B cell (primary cell): ENCODE measurements at regions not wholly inside any gene's neighbourhood (a gene's known extent, or its start where the extent isn't known, plus 50 kb on each side); places are given as distances from the start of the nearest gene placed in this dataset.

ENCODE experiments used
- ATAC-seq: fragments of 200-7000 bp; cut with Tn5 transposase; one replicate; pipeline ENCODE4 v1.10.0; 2021; ENCODE audit warnings: low read depth, mild to moderate bottlenecking, moderate number of reproducible peaks, moderate library complexity
- CTCF ChIA-PET: fragments of 350-600 bp; sonication (Branson Sonifier 250); formaldehyde crosslinking; loops from one replicate; lab custom pipeline; 2021; ENCODE audit warnings: antibody characterized with exemption, inconsistent platforms; lab: Charles Lee
- POLR2A ChIA-PET: fragments of 350-600 bp; sonication (Branson Sonifier 250); formaldehyde crosslinking; loops from one replicate; lab custom pipeline; 2021; ENCODE audit warnings: antibody characterized with exemption; lab: Charles Lee
- DNase-seq: peaks from one replicate; pipeline ENCODE4 v3.0.0; 2013
- H2AFZ ChIP-seq: 2 replicates; pipeline ENCODE4 v1.6.1; 2012; ENCODE audit warnings: mild to moderate bottlenecking, low read depth, low read length; ENCODE audit not compliant: insufficient read depth, poor library complexity, severe bottlenecking
- H3K27ac ChIP-seq, 2 donors: 1 replicate in 1 of 2; 2 replicates in 1 of 2; pipeline ENCODE4 v1.5.1; 2012 to 2013; ENCODE audit warnings: low read length in 2 of 2, mild to moderate bottlenecking in 2 of 2, moderate library complexity in 1 of 2
- H3K27me3 ChIP-seq, 4 experiments: fragments of 200-600 bp in 1 of 4; sonication (generic) in 1 of 4; replicated peaks in 1 of 4; 1 replicate in 2 of 4; 2 replicates in 2 of 4; pipeline versions ENCODE4 v1.6.1 to v1.7.0; 2013 to 2016; ENCODE audit warnings: low read length in 3 of 4, mild to moderate bottlenecking in 2 of 4, mixed read lengths in 1 of 4, moderate library complexity in 1 of 4; ENCODE audit not compliant: insufficient read depth in 4 of 4, control insufficient read depth in 3 of 4; ENCODE audit errors: control extremely low read depth in 1 of 4
- H3K36me3 ChIP-seq, 2 experiments: replicated peaks in 1 of 2; 1 replicate in 1 of 2; 2 replicates in 1 of 2; pipeline versions ENCODE4 v1.6.1 to v1.7.1; 2013; ENCODE audit warnings: low read length in 1 of 2; ENCODE audit not compliant: insufficient read depth in 2 of 2, control insufficient read depth in 1 of 2; ENCODE audit errors: control extremely low read depth in 1 of 2, extremely low read depth in 1 of 2
- H3K4me1 ChIP-seq, 2 donors: fragments of 200-600 bp in 1 of 2; sonication (generic) in 1 of 2; 1 replicate in 1 of 2; 2 replicates in 1 of 2; pipeline versions ENCODE4 v1.5.1 to v1.6.1; 2013 to 2017; ENCODE audit warnings: low read length in 2 of 2; ENCODE audit not compliant: control insufficient read depth in 2 of 2, insufficient read depth in 2 of 2
- H3K4me2 ChIP-seq: replicated peaks from 2 replicates; pipeline ENCODE3; 2012; ENCODE audit warnings: mild to moderate bottlenecking, low read depth, low read length; ENCODE audit not compliant: poor library complexity, severe bottlenecking
- H3K4me3 ChIP-seq, 5 experiments: fragments of 200-600 bp in 1 of 5; sonication (generic) in 1 of 5; 1 replicate in 3 of 5; 2 replicates in 2 of 5; pipeline versions ENCODE4 v1.5.1 to v1.7.0; 2011 to 2016; ENCODE audit warnings: low read length in 4 of 5, mild to moderate bottlenecking in 4 of 5, low read depth in 2 of 5, control low read depth in 1 of 5, moderate library complexity in 1 of 5; ENCODE audit not compliant: insufficient read depth in 1 of 5; ENCODE audit errors: control extremely low read depth in 1 of 5, extremely low read depth in 1 of 5
- H3K79me2 ChIP-seq: fragments of 200-600 bp; sonication (generic); one replicate; pipeline ENCODE4 v1.6.0; 2016; ENCODE audit warnings: low read length; ENCODE audit not compliant: control insufficient read depth, insufficient read depth
- H3K9ac ChIP-seq: fragments of 200-600 bp; sonication (generic); 2 replicates; pipeline ENCODE4 v1.6.1; 2017; ENCODE audit warnings: mild to moderate bottlenecking, low read length, moderate library complexity
- H3K9me3 ChIP-seq, 3 donors: one replicate each; pipeline versions ENCODE4 v1.6.1 to v1.7.1; 2013; ENCODE audit warnings: low read length in 2 of 3; ENCODE audit not compliant: control insufficient read depth in 2 of 3, insufficient read depth in 1 of 3; ENCODE audit errors: control extremely low read depth in 1 of 3
- H4K20me1 ChIP-seq: 2 replicates; pipeline ENCODE4 v1.6.0; 2012; ENCODE audit warnings: mild to moderate bottlenecking, low read length; ENCODE audit not compliant: insufficient read depth, control insufficient read depth, poor library complexity, severe bottlenecking
- H3K27ac Mint-ChIP-seq: one replicate; pipeline ENCODE4 v1.8.0; 2021; ENCODE audit warnings: mixed read lengths
- H3K27me3 Mint-ChIP-seq: one replicate; pipeline ENCODE4 v1.8.0; 2021; ENCODE audit warnings: mixed read lengths
- H3K4me1 Mint-ChIP-seq: one replicate; pipeline ENCODE4 v1.8.0; 2021; ENCODE audit warnings: mixed read lengths
- H3K4me3 Mint-ChIP-seq: one replicate; pipeline ENCODE4 v1.8.0; 2021; ENCODE audit warnings: mixed read lengths
- H3K9me3 Mint-ChIP-seq: one replicate; pipeline ENCODE4 v1.8.0; 2022; ENCODE audit warnings: mixed read lengths; ENCODE audit not compliant: insufficient read depth
- EZH2 ChIP-seq: IDR thresholded peaks from 2 replicates; pipeline ENCODE4 v1.6.1; 2012; ENCODE audit warnings: borderline replicate concordance, low read depth, mild to moderate bottlenecking, moderate library complexity, low read length; ENCODE audit not compliant: insufficient read depth, poor library complexity, severe bottlenecking
- WGBS: methylation state at CpG from one replicate; pipeline ENCODE4 v1.1.5; 2013; ENCODE audit warnings: missing lambda C conversion rate; ENCODE audit not compliant: insufficient coverage; 5-methylcytosine and 5-hydroxymethylcytosine counted together
- intact Hi-C: fragments of 100-400 bp; cut with micrococcal nuclease; formaldehyde crosslinking; loops from one replicate; pipeline ENCODE4 v1.10.0; 2022
- TF ChIP-seq, protein P1 (sequence below): fragments of 200-600 bp; IDR thresholded peaks from one replicate; pipeline ENCODE4 v1.8.0; 2022; ENCODE audit warnings: antibody characterized with exemption, mild to moderate bottlenecking

- Histone ChIP-seq H3K9ac (no peak overlapping the region), H3K4me1 (peaks cover 0 to 7% of the 10 kb centered on the region in 2 donors), H3K27me3 (no peaks in the 10 kb centered on the region), H3K79me2 (no peaks in the 10 kb centered on the region), H3K4me2 (no peak overlapping the region), H2AFZ (no peak overlapping the region), H3K9me3 (no peaks in the 10 kb centered on the region), H3K27ac (no peak overlapping the region), H4K20me1 (no peaks in the 10 kb centered on the region), H3K36me3 (no peaks in the 10 kb centered on the region), H3K4me3 (no peak overlapping the region)
- Mint-ChIP-seq H3K27ac (no peak overlapping the region), H3K9me3 (no peaks in the 10 kb centered on the region), H3K27me3 (no peaks in the 10 kb centered on the region), H3K4me3 (no peak overlapping the region), H3K4me1 (peaks cover 13% of the 10 kb centered on the region)
- CTCF ChIA-PET: no interaction called here
- no peak for ATAC-seq
- POLR2A ChIA-PET: no interaction called here
- no CpG with 5 or more reads among the region's 3 CpGs for WGBS
- intact Hi-C loops: no loop called here
- TF ChIP-seq, protein P1, sequence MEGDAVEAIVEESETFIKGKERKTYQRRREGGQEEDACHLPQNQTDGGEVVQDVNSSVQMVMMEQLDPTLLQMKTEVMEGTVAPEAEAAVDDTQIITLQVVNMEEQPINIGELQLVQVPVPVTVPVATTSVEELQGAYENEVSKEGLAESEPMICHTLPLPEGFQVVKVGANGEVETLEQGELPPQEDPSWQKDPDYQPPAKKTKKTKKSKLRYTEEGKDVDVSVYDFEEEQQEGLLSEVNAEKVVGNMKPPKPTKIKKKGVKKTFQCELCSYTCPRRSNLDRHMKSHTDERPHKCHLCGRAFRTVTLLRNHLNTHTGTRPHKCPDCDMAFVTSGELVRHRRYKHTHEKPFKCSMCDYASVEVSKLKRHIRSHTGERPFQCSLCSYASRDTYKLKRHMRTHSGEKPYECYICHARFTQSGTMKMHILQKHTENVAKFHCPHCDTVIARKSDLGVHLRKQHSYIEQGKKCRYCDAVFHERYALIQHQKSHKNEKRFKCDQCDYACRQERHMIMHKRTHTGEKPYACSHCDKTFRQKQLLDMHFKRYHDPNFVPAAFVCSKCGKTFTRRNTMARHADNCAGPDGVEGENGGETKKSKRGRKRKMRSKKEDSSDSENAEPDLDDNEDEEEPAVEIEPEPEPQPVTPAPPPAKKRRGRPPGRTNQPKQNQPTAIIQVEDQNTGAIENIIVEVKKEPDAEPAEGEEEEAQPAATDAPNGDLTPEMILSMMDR: no peak
- TF ChIP-seq EZH2: no peak
- DNase-seq: no peak
These were observed 804.4 kb downstream of the TLE4 start for GRCh38 chr9:80376180-80376579.

- ATAC-seq (no peak), DNase-seq (no peak)
- Histone ChIP-seq H3K27me3 (no peaks in the 10 kb centered on the region), H3K79me2 (no peaks in the 10 kb centered on the region), H4K20me1 (no peaks in the 10 kb centered on the region), H3K4me1 (peaks cover 0 to 7% of the 10 kb centered on the region in 2 donors), H3K9me3 (no peaks in the 10 kb centered on the region), H3K27ac (no peak overlapping the region), H3K36me3 (no peaks in the 10 kb centered on the region), H3K9ac (no peak overlapping the region), H3K4me3 (no peak overlapping the region), H2AFZ (no peak overlapping the region), H3K4me2 (no peak overlapping the region)
- intact Hi-C loops: no loop called here
- TF ChIP-seq EZH2: no peak
- TF ChIP-seq, protein P1: no peak
- peaks cover 13% of the 10 kb centered on the region for H3K4me1 Mint-ChIP-seq
- WGBS: no CpG with 5 or more reads among the region's 1 CpG
- H3K9me3 Mint-ChIP-seq: no peaks in the 10 kb centered on the region
- H3K27ac Mint-ChIP-seq: no peak overlapping the region
- ChIA-PET POLR2A (no interaction called here), CTCF (interaction anchor here (0.7 kb wide), 1 partner anchor 323 kb away, joined by 3 read pairs; no protein-coding TSS in a partner anchor)
- H3K4me3 Mint-ChIP-seq: no peak overlapping the region
- no peaks in the 10 kb centered on the region for H3K27me3 Mint-ChIP-seq
These were observed 803.7 kb downstream of the TLE4 start for GRCh38 chr9:80375477-80375876.
